T-cell (primary cell): ENCODE measurements at regions not wholly inside any gene's neighbourhood (a gene's known extent, or its start where the extent isn't known, plus 50 kb on each side); places are given as distances from the start of the nearest gene placed in this dataset.

ENCODE experiments used
- ATAC-seq, 4 experiments: fragments of 200-7000 bp in 3 of 4; fragments of 150-1000 bp in 1 of 4; cut with Tn5 transposase; replicated peaks in 1 of 4; 1 replicate in 3 of 4; 2 replicates in 1 of 4; pipeline ENCODE4 v1.10.0; 2021; ENCODE audit warnings: moderate library complexity in 3 of 4, mild to moderate bottlenecking in 2 of 4, moderate number of reproducible peaks in 1 of 4
- CTCF ChIA-PET, 2 donors: fragments of 300-600 bp; sonication (Branson Sonifier 250); formaldehyde crosslinking; loops; one replicate each; lab custom pipeline; 2022; ENCODE audit warnings: antibody characterized with exemption in 2 of 2; lab: Charles Lee
- POLR2A ChIA-PET, 2 donors: fragments of 300-600 bp; sonication (Branson Sonifier 250); formaldehyde crosslinking; loops; one replicate each; lab custom pipeline; 2022; ENCODE audit warnings: antibody characterized with exemption in 2 of 2; lab: Charles Lee
- DNase-seq, 35 experiments: peaks; one replicate each; pipeline versions ENCODE4 v3.0.0 to v3.0.0-alpha.2; 2013 to 2023
- H3K27ac ChIP-seq: one replicate; pipeline ENCODE4 v1.5.1; 2013; ENCODE audit warnings: low read length
- H3K27me3 ChIP-seq, 2 experiments: replicated peaks in 1 of 2; 1 replicate in 1 of 2; 2 replicates in 1 of 2; pipeline versions ENCODE4 v1.6.1 to v1.7.0; 2013; ENCODE audit warnings: low read length in 1 of 2, mixed read lengths in 1 of 2; ENCODE audit not compliant: control insufficient read depth in 2 of 2, insufficient read depth in 2 of 2; ENCODE audit errors: extremely low read depth in 1 of 2
- H3K36me3 ChIP-seq, 2 donors: 1 replicate in 1 of 2; 2 replicates in 1 of 2; pipeline versions ENCODE4 v1.6.1 to v1.7.0; 2013; ENCODE audit warnings: low read length in 1 of 2; ENCODE audit not compliant: control insufficient read depth in 2 of 2, insufficient read depth in 1 of 2; ENCODE audit errors: extremely low read depth in 1 of 2
- H3K4me1 ChIP-seq, 2 experiments: 1 replicate in 1 of 2; 2 replicates in 1 of 2; pipeline versions ENCODE4 v1.6.1 to v1.7.0; 2013; ENCODE audit warnings: low read length in 2 of 2, mixed read lengths in 1 of 2; ENCODE audit not compliant: insufficient read depth in 2 of 2, control insufficient read depth in 1 of 2; ENCODE audit errors: extremely low read depth in 1 of 2
- H3K4me3 ChIP-seq, 2 donors: 1 replicate in 1 of 2; 2 replicates in 1 of 2; pipeline versions ENCODE4 v1.5.1 to v1.7.0; 2013; ENCODE audit warnings: mild to moderate bottlenecking in 2 of 2, low read length in 1 of 2, moderate library complexity in 1 of 2; ENCODE audit not compliant: control insufficient read depth in 1 of 2; ENCODE audit errors: extremely low read depth in 1 of 2
- H3K9me3 ChIP-seq: 2 replicates; pipeline ENCODE4 v1.7.0; 2013
- H3K27ac Mint-ChIP-seq, 2 donors: one replicate each; pipeline ENCODE4 v1.8.0; 2020 to 2021; ENCODE audit warnings: mild to moderate bottlenecking in 2 of 2, mixed read lengths in 2 of 2
- H3K27me3 Mint-ChIP-seq, 2 donors: one replicate each; pipeline ENCODE4 v1.8.0; 2021 to 2022; ENCODE audit warnings: mixed read lengths in 2 of 2
- H3K36me3 Mint-ChIP-seq: one replicate; pipeline ENCODE4 v1.8.0; 2021; ENCODE audit warnings: mixed read lengths
- H3K4me1 Mint-ChIP-seq, 3 donors: one replicate each; pipeline ENCODE4 v1.8.0; 2020 to 2022; ENCODE audit warnings: mixed read lengths in 3 of 3, mild to moderate bottlenecking in 1 of 3
- H3K4me3 Mint-ChIP-seq, 3 donors: one replicate each; pipeline ENCODE4 v1.8.0; 2020 to 2022; ENCODE audit warnings: mild to moderate bottlenecking in 3 of 3, mixed read lengths in 3 of 3, moderate library complexity in 3 of 3
- H3K9me3 Mint-ChIP-seq, 3 donors: one replicate each; pipeline ENCODE4 v1.8.0; 2020 to 2022; ENCODE audit warnings: mixed read lengths in 3 of 3
- WGBS: methylation state at CpG from one replicate; pipeline ENCODE4 v1.1.5; 2013; ENCODE audit warnings: missing lambda C conversion rate; ENCODE audit not compliant: insufficient coverage; 5-methylcytosine and 5-hydroxymethylcytosine counted together

DNA sequence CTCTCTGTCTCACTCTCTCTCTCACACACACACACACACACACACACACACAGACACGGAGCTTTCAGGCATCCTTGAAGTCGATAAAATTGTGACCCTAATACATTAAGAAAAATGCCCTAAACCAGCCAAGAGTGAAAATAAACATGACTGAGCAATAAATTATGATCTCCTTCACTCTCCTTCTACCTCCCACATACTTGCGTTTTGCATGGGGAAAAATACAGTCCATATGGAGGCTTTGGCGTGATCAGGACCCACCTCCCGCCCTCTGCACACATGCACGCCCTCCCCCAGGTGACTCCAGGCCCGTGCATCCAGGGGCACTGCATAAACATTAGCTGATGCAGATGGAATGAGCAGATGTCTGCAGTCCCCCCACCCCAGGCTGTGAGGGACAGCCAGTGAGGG lies 114.2 kb upstream of the JARID2 start:
- Mint-ChIP-seq H3K27me3 (peaks cover 0 to under 1% of the 10 kb centered on the region in 2 donors), H3K4me1 (peaks cover 3 to 8% (median 6%) of the 10 kb centered on the region in 3 donors), H3K4me3 (no peak overlapping the region), H3K9me3 (no peaks in the 10 kb centered on the region), H3K36me3 (no peaks in the 10 kb centered on the region), H3K27ac (no peak overlapping the region)
- ATAC-seq (no peak), DNase-seq (no peak)
- H3K36me3 ChIP-seq: no peaks in the 10 kb centered on the region
- H3K9me3 ChIP-seq: no peaks in the 10 kb centered on the region
- H3K4me1 ChIP-seq: no peaks in the 10 kb centered on the region
- no peaks in the 10 kb centered on the region for H3K27me3 ChIP-seq
- ChIA-PET CTCF (interaction anchor here in 1 of 2 donors (0.7 kb wide), 1 partner anchor 993 kb away, joined by 3 read pairs; no protein-coding TSS in a partner anchor), POLR2A (no interaction called here)
- no peak overlapping the region for H3K27ac ChIP-seq
- 89% methylated on average over 5 of the region's 7 CpGs for whole genome bisulfite sequencing
- no peak overlapping the region for H3K4me3 ChIP-seq

DNA sequence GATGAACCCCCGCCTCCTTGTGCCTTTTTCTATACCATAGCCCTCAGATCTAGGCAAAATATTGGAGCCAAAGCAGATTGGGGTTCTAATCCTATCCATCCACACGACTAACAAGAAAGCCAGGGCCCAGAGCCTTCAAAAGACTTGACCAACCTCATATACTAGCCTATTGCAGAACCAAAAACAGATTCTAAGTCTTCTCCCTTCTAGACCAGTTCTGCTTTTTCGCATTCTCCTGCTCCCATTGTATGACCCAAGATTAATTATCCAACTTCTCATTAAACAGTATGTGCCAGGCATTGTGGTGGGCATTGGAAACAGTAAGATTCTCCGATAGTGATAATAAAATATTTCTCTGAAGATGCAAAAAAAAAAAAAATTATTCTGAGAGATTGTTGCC lies 113.7 kb upstream of the JARID2 start:
- Mint-ChIP-seq H3K27ac (no peak overlapping the region), H3K36me3 (no peaks in the 10 kb centered on the region), H3K4me1 (peaks cover 3 to 8% (median 6%) of the 10 kb centered on the region in 3 donors), H3K4me3 (no peak overlapping the region), H3K9me3 (no peaks in the 10 kb centered on the region), H3K27me3 (no peaks in the 10 kb centered on the region)
- ATAC-seq: no peak
- H3K9me3 ChIP-seq: no peaks in the 10 kb centered on the region
- H3K4me1 ChIP-seq: no peaks in the 10 kb centered on the region
- 67% methylated on average over 1 of the region's 4 CpGs for WGBS
- H3K27me3 ChIP-seq: no peaks in the 10 kb centered on the region
- POLR2A ChIA-PET: no interaction called here
- no peak overlapping the region for H3K4me3 ChIP-seq
- DNase-seq: no peak
- CTCF ChIA-PET: no interaction called here
- H3K27ac ChIP-seq: no peak overlapping the region
- H3K36me3 ChIP-seq: no peaks in the 10 kb centered on the region

DNA sequence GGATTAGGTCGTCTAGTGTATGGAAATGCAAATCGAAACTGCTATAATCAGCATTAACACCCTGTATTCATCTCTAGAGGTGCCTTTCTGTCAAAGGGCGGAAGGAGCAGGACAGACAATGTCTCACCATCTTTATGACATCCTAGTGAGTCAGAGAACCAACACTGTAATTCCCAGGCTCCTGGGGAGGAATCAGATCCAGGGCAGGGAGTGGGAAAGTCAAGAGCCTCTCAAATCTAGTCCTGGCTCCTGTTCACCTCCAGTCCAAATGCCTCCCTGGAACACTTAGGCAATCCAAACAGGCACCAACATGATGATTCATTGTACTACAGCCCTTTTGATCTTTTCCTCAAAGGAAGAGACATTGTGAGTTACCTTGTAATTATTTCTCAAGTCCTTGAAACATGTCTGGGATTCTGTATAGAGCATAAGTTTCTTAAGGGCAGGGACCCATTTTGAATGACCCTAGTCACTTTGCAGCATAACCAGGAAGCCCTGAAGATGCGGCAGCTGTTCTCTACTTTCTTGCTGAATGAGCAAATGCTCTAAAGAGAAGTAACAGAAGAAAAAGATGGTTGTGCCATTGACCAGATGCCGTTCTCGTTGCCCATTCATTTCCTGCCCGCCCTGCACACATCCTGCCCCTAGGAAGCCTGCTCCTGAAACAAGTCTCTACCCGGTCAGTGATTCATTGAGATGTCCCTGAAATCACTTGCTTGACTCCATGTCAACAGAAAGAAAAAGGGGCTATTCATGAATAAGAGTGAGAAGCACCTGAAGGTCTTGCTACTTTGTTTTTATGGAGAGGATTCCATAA lies 112.8 kb upstream of the JARID2 start:
- ATAC-seq: no peak
- ChIA-PET CTCF (no interaction called here), POLR2A (no interaction called here)
- Mint-ChIP-seq H3K9me3 (no peaks in the 10 kb centered on the region), H3K27me3 (no peaks in the 10 kb centered on the region), H3K4me1 (peaks cover 3 to 8% (median 7%) of the 10 kb centered on the region in 3 donors), H3K36me3 (no peaks in the 10 kb centered on the region), H3K4me3 (no peak overlapping the region), H3K27ac (no peak overlapping the region)
- Histone ChIP-seq H3K9me3 (no peaks in the 10 kb centered on the region), H3K36me3 (no peaks in the 10 kb centered on the region), H3K27ac (no peak overlapping the region), H3K4me1 (no peaks in the 10 kb centered on the region), H3K4me3 (no peak overlapping the region), H3K27me3 (no peaks in the 10 kb centered on the region)
- DNase-seq: no peak
- WGBS: 57% methylated on average over 4 of the region's 8 CpGs

DNA sequence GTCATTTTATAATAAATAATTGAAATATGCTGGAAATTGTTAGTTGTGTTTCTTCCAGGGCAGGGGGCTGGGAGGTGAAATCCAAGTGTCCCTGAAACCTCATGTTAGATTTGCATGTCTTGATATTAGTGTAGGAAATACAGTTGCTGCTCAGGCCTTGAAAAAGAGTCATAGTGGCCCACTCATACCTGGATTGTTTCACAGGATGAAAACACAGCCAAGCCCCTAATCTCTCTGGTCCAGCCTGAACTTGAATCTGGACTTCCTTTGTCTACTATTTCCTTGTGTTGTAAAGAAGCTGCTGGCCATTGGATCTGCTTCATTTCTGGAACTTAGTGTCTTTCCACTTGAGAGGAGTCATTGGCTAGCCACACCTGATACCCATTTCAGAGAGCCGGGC lies 108.8 kb upstream of the JARID2 start:
- POLR2A ChIA-PET: no interaction called here
- no peak for ATAC-seq

DNA sequence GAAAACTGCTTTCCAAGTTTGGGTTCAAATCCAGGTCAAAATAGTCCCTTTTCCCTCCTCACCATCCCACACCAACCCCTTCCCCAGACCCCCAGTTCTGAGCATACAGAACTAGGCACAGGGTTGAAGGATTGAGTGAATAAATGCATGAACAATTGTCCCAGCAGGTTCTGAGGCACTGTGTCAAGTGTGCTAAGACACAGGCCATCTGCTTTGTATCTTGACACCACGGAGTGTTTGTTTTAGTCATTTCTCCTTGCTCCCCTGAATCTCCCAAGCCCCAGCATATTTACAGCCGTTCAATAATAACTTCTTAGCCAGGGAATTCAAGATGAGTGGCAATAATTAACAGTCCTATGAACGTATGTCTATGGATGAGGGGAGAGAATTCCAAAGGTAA lies 102.8 kb upstream of the JARID2 start:
- H3K27ac Mint-ChIP-seq: no peak overlapping the region
- no peaks in the 10 kb centered on the region for H3K9me3 ChIP-seq
- no peaks in the 10 kb centered on the region for H3K4me1 ChIP-seq
- H3K27me3 Mint-ChIP-seq: no peaks in the 10 kb centered on the region
- 83% methylated on average over 1 of the region's 3 CpGs for WGBS
- no peak overlapping the region for H3K4me3 Mint-ChIP-seq
- no peak for ATAC-seq
- peaks cover 0 to 3% of the 10 kb centered on the region in 2 experiments for H3K27me3 ChIP-seq
- no peak for DNase-seq
- ChIA-PET POLR2A (no interaction called here), CTCF (no interaction called here)
- no peaks in the 10 kb centered on the region for H3K36me3 ChIP-seq
- H3K36me3 Mint-ChIP-seq: no peaks in the 10 kb centered on the region
- no peak overlapping the region for H3K4me3 ChIP-seq
- no peaks in the 10 kb centered on the region for H3K4me1 Mint-ChIP-seq
- H3K9me3 Mint-ChIP-seq: no peaks in the 10 kb centered on the region
- no peak overlapping the region for H3K27ac ChIP-seq

More for the DNA sequence above, 108.8 kb upstream of the JARID2 start:
- no peaks in the 10 kb centered on the region for H3K4me1 ChIP-seq
- H3K36me3 ChIP-seq: no peaks in the 10 kb centered on the region
- H3K27me3 ChIP-seq: no peaks in the 10 kb centered on the region
- CTCF ChIA-PET: no interaction called here
- Mint-ChIP-seq H3K9me3 (no peaks in the 10 kb centered on the region), H3K27me3 (no peaks in the 10 kb centered on the region), H3K36me3 (no peaks in the 10 kb centered on the region), H3K27ac (no peak overlapping the region), H3K4me3 (no peak overlapping the region), H3K4me1 (peaks cover 0 to 1% (median 0%) of the 10 kb centered on the region in 3 donors)
- no peak overlapping the region for H3K4me3 ChIP-seq
- no peaks in the 10 kb centered on the region for H3K9me3 ChIP-seq
- DNase-seq: no peak
- H3K27ac ChIP-seq: no peak overlapping the region
- no CpG with 5 or more reads among the region's 1 CpG for WGBS

DNA sequence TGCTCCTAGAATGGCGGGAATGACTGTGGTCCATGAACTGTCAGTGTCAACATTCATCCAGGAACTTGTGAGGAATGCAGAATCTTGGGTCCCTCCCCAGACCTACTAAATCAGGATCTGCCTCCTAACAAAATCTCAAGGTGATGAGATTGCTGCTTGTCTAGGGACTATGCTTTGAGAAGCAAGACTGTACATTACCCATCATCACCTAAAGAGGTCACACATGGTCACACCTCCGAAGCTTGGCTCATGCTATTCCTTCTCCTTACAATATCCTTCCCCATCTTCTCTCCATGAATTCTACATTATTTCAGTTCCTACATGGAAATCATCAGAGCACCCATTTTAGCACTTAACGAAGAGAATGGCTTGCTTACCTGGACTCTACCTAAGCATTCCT lies 102.3 kb upstream of the JARID2 start:
- Mint-ChIP-seq H3K27ac (no peak overlapping the region), H3K4me1 (no peaks in the 10 kb centered on the region), H3K9me3 (no peaks in the 10 kb centered on the region), H3K36me3 (no peaks in the 10 kb centered on the region), H3K4me3 (no peak overlapping the region), H3K27me3 (peaks cover 0 to under 1% of the 10 kb centered on the region in 2 donors)
- WGBS: 75% methylated on average over 1 of the region's 3 CpGs
- Histone ChIP-seq H3K36me3 (no peaks in the 10 kb centered on the region), H3K4me1 (no peaks in the 10 kb centered on the region), H3K4me3 (no peak overlapping the region), H3K27ac (no peak overlapping the region), H3K9me3 (no peaks in the 10 kb centered on the region), H3K27me3 (peaks cover 0 to 3% of the 10 kb centered on the region in 2 experiments)
- DNase-seq (no peak), ATAC-seq (no peak)
- ChIA-PET POLR2A (interaction anchor here in 1 of 2 donors (0.6 kb wide), 1 partner anchor 383 kb away, joined by 3 read pairs; no protein-coding TSS in a partner anchor), CTCF (no interaction called here)
